Stimulated activated naive CD4-positive, alpha-beta T cell treated with Interleukin-2 at 50 U/mL for 16 hours (primary cell): ENCODE measurements at regions not wholly inside any gene's neighbourhood (a gene's known extent, or its start where the extent isn't known, plus 50 kb on each side); places are given as distances from the start of the nearest gene placed in this dataset.
"Not testable (repeated sequence)": the region's sequence is repeated elsewhere in the genome, so short reads cannot be mapped to it uniquely, and the experiment has no call there.

ENCODE experiments used
- DNase-seq: peaks from one replicate; lab custom pipeline; 2025; lab: John Stamatoyannopoulos, UW

DNA sequence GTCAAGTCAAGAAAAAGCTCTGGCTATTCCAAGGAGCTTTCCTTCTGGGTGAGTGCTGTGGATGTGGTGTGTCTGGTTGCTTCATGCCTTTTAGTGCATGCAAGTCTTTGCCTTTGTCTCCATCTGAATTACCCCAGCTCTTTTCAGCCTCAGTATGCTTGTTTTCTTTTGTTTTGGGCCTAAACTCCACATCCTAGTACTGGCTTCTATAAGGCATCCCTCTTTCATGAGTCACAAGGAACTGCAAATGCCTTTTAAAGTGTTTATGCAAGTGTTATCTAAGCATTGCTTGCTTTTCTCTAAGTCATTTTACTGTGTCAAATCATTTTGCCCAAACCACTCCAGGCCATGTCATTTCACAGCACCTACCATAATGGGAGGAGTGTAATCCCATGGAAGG, 132.1 kb downstream of the PLCE1 start:
- no peak for DNase-seq

DNA sequence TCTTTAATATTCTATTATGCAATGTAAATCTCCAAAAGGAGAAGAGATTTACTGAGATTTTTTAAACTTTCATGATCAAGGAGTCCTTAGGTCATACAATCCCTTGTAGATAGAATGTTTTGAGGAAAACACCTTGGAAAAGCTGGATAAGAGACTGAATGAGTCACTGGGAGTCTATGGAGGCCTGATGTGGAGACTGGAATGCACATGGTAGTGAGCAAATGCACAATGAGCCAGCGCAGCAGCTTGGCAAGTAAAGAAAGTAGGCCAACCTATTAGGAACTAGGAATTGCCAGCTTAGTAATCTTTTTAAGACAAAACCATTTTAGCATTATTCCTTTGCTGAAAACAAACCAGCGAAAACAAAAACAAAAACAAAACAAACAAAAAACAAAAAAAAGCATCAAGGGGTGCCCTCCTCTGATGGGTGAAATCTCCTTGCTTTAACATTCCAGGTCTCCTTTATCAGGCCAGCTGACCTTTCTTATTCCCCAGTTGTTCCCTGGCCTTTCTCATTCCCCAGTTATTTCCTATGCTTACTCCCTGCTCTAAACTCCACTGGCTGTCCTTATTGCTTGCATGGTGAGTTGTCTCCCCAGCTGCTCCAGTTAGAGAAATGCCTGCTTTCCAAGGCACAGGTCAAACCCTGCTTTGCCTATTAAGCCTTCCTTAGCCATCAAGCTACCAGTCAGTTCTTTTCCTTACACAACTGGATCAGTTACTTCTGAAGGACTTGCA, 135.8 kb downstream of the PLCE1 start:
- no peak for DNase-seq

DNA sequence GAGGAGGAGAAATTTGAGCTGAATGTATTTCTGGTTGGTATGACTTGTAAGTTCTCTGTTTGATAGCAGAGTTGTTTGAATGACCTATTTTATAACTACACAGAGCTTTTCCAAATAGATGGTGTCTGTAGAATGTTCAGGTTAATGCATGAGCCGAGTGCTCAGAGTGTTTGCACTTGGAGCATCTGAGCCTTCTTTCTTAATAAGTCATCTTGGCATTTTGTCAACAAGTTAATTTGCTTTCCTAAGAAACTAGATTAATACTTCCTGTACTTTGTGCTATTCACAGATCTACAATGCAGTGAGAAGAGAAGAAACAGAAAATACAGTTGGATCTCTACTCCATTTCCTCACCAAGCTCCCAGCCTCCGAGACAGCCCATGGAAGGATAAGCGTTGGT, 138.2 kb downstream of the PLCE1 start:
- no peak for DNase-seq

DNA sequence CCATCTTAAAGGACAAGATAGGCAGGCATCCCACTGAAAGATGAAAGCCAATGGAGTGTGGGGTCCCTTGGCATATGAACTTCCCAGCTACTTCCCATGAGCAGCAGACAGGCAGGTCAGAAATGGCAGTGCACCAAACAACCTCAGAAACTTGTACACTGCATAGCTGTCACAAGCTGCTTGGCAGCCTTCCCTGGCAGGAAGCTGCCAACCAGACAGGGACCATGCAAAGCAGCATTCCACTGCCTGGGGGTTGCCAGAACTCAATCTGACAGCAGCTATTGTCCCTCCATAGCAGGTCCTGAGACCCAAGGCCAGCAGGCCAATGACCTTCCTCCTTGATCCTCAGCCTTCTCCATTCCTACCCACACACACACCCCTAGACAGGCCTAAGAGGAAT, 139.5 kb downstream of the PLCE1 start:
- no peak for DNase-seq

DNA sequence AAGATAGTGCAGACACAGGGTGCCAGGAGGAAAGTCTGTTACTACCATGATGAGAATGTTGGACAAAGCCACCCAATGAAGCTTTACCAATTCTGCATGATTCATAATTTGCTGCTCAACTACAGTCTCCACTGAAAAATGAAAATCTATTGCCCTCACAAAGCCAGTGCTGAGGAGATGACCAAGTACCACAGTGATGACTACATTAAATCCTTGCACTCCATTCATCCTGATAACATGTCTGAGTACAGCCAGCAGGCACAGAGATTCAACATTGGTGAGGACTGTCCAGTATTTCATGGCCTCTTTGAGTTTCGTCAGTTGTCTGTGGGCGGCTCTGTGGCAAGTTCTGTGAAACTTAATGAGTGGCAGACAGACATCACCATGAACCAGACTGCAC, 144.0 kb downstream of the PLCE1 start:
- DNase-seq = no peak

DNA sequence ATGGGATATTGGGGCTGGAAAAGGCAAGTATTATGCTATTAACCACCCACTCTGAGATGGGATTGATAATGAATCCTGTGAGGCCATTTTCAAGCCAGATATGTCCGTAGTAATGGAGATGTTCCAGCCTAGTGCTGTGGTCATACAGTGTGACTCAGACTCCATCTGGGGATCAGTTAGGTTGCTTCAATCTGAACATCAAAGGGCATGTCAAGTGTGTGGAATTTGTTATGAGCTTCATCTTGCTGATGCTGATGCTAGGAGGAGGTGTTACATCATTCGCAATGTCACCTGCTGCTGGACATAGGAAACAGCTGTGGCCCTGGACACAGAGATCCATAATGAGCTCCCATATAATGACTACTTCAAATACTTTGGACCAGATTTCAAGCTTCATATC, 144.7 kb downstream of the PLCE1 start:
- DNase-seq = no peak

DNA sequence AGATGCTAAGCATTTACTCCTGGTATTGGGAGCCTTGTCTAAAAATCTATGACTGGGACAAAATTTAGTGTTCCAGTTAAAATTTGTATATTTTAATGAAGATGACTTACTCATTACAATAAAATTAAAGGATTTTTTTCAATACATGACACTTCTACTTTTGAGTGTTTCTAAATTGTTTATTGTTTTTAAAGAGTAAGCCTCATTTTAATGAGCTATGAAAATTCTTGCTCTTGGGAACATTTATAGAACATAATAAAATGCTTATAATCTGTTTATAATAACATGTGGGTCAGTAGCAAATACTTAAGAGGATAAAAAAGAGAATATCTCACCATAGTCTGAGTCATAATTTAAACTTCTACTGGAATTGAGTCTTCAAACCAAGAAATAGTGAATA, 149.5 kb downstream of the PLCE1 start:
- DNase-seq = no peak

DNA sequence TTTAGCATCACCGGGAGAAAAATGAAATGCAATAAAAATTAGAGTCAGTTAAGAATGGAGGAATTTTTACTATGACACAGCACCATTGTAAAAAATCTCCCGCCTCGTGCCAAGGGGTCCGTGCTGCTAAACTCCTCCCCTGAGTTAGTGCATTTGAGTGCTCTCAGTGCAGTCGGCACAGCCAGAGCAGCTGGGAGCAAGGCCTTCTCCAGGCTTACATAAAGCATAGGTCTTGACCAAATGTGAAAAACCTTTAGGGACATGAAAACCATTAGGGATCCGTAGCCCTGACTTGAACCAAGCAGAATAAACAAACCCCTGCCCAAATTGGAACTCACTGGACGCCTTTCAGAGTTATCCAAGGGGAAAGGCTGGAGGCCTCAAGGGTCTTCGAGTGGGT, 152.6 kb downstream of the PLCE1 start:
- no peak for DNase-seq

DNA sequence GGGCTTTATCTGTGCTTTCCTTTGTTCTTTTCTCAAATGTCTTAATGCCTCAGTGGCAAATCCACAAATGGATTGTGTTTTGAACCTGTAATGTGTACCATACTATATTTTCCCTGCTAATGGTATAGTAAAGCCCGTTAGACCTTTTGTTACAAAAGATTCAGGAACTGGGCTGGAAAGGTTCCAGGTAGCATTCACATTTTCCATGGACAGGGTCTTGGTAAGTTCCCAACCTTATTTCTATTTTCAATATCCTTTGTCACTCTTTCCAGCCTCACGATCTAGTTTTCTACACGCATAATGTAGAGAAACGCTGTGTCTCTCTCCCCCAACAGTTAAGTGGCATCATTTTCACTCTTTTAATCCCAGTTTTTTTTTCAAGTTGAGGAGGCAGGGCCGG, 153.0 kb downstream of the PLCE1 start:
- no peak for DNase-seq

DNA sequence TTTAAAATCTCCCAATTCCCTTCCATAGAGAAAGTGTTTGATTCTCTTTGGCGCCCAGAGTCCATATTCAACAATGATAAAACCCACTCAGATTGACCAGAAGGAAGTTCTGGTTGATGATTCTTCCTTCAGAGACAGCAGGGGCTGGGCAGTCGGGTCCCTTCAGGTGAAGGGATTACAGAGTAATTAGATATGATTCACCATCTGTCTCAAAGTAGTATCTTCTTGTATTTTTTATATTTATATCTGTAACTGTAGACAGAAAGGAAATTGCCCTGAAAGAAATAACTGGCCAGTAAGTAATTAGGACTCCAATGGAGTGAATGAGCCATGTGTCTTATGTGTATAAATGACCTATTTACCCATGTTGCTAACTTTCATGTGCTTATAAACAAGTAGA, 156.0 kb downstream of the PLCE1 start:
- no peak for DNase-seq

DNA sequence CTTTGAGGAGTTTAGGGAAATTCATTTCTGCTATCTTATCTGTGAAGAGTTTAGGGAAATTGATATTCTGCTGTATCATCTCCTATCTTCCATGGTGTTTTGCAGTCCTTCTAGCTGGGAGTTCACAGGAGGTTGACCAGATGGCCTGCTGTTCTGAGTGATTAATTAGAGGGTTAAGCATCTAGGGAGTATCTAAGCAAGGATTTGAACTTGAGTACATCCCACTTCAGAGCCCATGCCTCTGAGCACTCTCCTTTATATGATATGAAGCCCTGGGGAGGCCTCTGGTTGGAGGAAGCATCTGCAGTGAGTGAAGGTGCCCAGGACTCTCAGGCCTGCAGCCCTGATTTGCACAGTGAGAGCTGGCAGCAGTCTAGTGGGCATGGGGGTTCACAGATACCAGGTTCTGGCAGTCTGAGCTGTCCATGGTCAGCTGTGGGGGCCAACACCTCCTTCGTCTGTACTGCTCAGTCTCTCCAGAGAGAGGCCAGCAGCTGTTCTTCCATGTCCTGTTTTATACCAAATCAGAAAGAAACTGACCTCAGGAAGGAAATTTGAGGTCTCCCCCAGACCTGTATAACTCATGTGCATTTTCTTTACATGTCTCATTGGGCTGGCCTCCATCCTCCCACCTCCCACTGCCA, 156.9 kb downstream of the PLCE1 start:
- no peak for DNase-seq

DNA sequence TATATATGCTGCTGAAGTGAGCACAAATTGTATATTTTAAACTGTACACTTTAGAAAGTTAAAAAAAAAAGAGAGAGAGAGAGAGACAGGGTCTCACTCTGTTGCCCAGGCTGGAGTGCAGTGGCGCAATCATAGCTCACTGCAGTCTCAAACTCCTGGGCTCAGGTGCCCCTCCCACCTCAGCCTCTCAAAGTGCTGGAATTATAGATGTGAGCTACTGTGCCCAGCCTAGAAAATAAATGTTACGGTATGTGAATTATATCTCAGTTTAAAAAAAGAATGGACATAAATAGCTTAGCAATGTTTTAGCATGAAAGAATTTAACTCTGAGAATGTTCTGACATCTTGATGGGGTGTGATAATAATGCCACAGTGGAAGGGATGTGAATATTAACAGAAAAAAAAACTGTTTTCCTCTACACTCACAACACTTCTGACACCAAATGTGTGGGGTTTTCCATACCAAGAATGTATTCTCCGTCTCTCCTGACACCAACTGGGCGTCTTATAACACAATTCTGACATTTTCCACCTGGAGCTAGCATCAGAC, 162.1 kb downstream of the PLCE1 start:
- no peak for DNase-seq

DNA sequence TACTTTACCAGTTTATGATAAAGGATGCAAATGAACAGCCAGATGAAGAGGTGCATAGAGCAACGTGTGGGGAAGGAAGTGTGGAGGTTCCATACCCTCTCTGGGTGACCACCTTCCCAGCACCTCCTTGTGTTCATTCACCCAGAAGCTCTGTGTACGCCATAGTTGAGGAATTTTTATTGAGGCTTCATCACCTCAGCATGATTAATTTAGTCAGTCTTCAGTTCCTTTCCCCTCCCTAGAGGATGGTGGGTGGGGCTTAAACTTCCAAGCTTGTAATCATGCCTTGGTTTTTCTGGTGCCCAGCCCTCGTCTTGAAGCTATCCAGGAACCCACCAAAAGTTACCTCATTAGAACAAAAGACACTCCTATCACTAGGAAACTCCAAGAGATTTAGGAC, 162.7 kb downstream of the PLCE1 start:
- no peak for DNase-seq

DNA sequence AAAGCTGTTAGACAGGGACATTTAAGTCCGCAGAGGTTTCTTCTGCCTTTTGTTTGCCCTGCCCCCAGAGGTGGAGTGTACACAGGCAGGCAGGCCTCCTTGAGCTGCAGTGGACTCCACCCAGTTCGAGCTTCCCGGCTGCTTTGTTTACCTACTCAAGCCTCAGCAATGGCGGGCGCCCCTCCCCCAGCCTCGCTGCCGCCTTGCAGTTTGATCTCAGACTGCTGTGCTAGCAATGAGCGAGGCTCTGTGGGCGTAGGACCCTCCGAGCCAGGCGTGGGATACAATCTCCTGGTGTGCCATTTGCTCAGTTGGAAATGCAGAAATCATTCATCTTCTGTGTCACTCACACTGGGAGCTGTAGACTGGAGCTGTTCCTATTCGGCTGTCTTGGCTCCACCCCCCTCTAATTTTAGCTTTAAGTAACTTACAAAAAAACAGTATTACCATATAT, 171.5 kb downstream of the PLCE1 start:
- not testable (repeated sequence) for DNase-seq

DNA sequence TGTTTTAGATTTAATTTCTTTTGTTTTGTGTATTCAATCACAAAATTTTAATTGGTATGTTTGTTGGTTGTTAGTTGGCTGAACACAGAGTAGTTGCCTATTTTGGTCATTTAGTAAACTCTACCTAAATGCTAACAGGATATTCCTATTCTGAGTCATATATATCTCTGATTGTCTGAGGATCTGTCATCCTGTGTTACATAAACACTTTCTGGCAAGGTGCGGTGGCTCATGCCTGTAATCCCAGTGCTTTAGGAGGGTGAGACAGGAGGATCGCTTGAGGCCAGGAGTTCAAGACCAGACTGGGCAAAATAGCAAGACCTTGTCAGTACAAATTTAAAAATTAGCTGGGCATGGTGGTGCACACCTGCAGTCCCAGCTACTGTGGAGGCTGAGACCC, 178.6 kb downstream of the PLCE1 start:
- no peak for DNase-seq

DNA sequence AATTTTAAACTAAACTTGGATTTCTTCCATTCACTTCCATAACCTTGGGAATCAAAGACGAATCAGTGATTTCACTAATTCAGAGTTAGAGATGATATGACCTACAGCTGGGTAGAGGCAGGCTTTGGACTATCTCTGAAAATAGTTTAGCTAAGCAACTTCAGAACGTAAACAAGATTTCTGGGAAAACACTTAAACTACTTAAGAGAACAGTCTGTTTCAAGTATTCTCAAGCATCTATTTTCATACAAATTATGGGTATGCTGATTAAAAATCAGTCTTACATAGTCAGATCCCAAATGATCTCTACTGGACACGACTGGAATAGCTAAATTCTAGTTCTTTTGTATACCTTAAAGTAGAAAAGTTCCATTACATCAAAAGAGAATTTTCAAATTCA, 179.9 kb downstream of the PLCE1 start:
- no peak for DNase-seq

DNA sequence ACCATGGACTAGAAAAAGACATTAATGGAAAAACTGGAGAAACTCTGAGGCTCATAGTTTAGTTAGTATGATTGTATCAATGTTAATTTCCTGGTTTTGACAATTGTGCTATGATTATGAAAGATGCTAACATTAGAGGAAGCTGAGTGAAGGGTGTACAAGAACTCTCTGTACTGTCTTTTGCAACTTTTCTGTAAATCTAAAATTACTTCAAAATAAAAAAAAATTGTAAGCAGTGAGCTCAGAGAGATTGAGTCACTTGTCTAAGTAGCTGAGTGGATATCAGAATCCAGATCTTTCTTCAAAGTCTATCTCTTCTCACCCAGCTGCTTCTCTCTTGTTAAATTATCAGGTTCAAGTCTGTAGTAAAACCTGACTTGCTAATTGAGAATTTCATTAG, 181.1 kb downstream of the PLCE1 start:
- DNase-seq = no peak

DNA sequence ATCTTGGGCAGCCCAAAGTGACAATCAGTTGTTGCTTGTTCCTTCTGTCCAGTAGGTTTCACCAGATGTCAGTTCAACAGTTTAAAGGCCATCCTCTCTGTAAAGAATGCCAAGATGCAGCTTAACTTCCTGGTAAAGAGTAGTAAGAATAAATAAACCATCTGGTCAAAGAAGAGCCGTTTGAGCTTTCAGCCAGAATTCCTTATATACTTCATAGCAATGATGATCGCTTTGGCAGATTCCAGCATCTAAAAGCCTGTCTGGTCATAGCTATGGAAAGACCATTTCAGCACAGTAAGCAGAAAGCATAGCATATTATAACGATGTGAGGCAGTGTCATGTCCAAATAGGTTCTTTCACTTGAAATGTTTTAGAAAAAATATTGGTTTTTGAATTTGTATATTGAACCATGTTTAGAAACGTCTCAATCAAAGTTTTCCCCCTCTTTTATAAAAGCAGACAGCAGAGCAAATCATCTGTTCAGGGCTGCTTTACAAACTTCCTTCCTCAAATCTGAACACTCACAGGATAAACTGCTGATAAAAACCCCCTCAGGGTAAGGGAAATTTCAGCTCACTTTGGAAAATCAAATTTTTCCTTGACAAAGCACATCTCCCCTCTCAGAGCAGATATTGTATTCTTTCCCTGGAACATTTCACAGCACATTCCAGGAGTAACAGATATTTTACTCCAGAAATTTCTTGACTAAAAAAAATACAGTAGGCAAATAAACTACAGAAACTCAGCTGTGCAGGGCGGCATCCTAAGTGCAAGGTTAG, 184.1 kb downstream of the NOC3L start:
- no peak for DNase-seq

DNA sequence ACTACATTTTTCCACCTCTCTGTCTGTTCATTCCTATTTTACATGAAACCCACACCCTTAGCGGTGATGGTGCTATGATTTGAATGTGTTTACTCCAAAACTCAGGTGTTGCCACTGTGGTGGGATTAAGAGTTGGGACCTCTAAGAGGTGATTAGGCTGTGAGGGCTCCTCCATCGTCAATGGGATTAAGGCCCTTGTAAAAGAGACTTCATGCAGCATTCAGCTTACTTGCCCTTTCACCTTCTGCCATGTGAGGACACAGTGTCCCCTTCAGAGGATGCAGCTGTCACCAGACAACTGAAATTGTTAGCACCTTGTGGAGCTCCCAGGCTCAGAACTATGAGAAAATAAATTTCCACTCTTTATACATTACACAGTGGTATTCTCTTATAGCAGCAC, 182.2 kb downstream of the NOC3L start:
- DNase-seq = no peak

DNA sequence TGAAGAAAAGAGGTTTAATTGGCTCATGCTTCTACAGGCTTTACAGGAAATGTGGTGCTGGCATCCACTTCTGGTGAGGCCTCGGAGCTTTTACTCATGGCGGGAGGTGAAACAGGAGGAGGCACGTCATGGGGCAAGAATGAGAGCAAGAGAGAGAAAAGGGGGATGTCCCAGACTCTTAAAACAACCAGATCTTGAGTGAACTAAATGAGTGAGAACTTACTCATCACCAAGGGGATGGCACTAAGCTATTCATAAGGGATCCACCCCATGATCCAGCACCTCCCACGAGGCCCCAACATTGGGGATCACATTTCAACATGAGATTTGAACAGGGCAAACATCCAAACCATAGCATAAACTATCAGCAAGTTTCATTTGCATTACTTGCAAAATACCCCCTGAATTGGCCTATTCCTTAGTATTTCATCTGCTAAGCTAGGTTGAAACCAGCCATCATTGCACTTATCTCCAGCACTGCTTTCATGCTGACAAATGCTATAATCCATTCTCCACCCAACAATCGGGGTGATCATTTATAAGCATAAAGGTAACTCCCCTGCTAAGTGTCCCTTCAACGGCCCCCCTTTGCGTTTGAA, 179.0 kb downstream of the NOC3L start:
- DNase-seq = no peak

DNA sequence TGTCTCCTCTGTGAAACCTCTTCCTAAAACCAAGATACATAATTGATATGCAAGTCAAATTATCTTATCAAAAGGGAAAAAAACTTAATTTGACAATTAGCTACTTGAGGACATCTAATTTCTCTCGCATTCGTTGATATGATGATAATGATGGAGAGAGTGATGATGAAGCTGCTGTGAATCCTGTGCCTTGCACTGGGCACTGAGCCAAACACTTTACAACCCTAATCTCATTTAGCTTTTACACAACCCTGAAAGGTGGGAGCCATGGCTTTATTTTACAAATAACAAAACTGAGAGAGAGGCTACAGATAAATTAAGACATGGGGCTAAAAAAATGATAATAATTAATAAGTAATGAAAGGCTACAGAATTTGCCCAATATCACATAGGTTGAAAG, 176.0 kb downstream of the NOC3L start:
- no peak for DNase-seq

DNA sequence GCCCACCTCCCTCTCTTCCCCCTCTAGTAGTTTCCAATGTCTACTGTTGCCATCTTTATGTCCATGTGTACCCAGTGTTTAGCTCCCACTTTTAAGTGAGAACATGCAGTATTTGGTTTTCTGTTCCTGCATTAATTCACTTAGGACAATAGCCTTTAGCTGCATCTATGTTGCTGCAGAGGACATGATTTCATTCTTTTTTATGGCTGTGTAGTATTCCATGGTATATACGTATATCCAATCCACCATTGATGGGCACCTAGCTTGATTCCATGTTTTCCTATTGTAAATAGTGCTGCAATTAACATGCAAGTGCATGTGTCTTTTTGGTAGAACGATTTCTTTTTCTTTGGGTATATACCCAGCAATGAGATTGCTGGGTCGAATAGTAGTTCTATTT, 170.4 kb downstream of the NOC3L start:
- DNase-seq = no peak

DNA sequence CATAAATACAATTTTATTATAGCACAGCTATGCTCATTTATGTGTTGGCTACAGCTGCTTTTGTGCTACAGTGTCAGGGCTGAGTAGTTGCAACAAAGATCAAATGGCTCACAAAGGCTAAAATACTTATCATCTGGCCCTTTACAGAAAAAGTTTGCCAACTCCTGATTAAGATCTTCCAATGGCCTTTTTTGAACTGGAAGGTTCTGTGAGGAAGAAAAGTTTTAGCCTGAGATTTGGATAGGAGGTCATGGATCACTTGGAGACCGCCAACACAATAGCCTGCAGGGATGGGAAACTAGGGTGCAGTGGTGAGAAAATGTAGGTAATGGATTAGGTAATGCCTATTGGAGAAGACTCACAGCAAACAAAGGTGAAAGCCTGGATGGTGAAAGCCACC, 169.8 kb downstream of the NOC3L start:
- DNase-seq = no peak
